ENCODE measurements at regions not wholly inside any gene's neighbourhood (a gene's known extent, or its start where the extent isn't known, plus 50 kb on each side); places are given as distances from the start of the nearest gene placed in this dataset.

- TF ChIP-seq CTCF (IDR thresholded peaks at IDR 0.05) (no peak), POLR2A (IDR thresholded peaks at IDR 0.05) (no peak)
Observed at GRCh38 chr3:112736805-112737566, 96.0 kb upstream of the CCDC80 start.
